H1 (cell line): ENCODE measurements at regions not wholly inside any gene's neighbourhood (a gene's known extent, or its start where the extent isn't known, plus 50 kb on each side); places are given as distances from the start of the nearest gene placed in this dataset.

ENCODE experiments used
- CTCF ChIA-PET: fragments of 300-600 bp; sonication (Branson Sonifier 250); formaldehyde crosslinking; loops from one replicate; lab custom pipeline; 2021; ENCODE audit not compliant: partially characterized antibody; lab: Charles Lee
- POLR2A ChIA-PET: fragments of 300-600 bp; sonication (Branson Sonifier 250); formaldehyde crosslinking; loops from one replicate; lab custom pipeline; 2021; ENCODE audit warnings: inconsistent platforms; ENCODE audit not compliant: partially characterized antibody; lab: Charles Lee
- DNase-seq, 2 experiments: peaks; one replicate each; pipeline versions ENCODE4 v3.0.0 to v3.0.0-alpha.2; 2010 to 2022; ENCODE audit warnings: low spot score in 2 of 2, low read depth in 1 of 2, mixed read lengths in 1 of 2
- FAIRE-seq: peaks from 2 replicates; lab custom pipeline; 2011; peaks lifted over from hg19 to GRCh38; lab: Jason Lieb, UNC
- H2AFZ ChIP-seq: 2 replicates; pipeline ENCODE4 v1.8.1; 2012; ENCODE audit warnings: low read length, inconsistent platforms
- H2AK5ac ChIP-seq: 2 replicates; pipeline ENCODE4 v1.6.1; 2013; ENCODE audit warnings: low read depth, low read length
- H2BK120ac ChIP-seq: replicated peaks from 2 replicates; pipeline ENCODE3; 2013; ENCODE audit warnings: low read depth, low read length, inconsistent platforms
- H2BK12ac ChIP-seq: 2 replicates; pipeline ENCODE4 v1.6.1; 2013; ENCODE audit warnings: low read depth, low read length
- H2BK15ac ChIP-seq: 2 replicates; pipeline ENCODE4 v1.6.1; 2013; ENCODE audit warnings: low read length
- H2BK20ac ChIP-seq: 2 replicates; pipeline ENCODE4 v1.6.1; 2013; ENCODE audit warnings: low read length
- H2BK5ac ChIP-seq: 2 replicates; pipeline ENCODE4 v1.6.1; 2013; ENCODE audit warnings: low read depth, low read length
- H3K14ac ChIP-seq: 2 replicates; pipeline ENCODE4 v1.6.1; 2013; ENCODE audit warnings: inconsistent platforms; ENCODE audit not compliant: insufficient read length
- H3K18ac ChIP-seq: 2 replicates; pipeline ENCODE4 v1.6.1; 2013; ENCODE audit warnings: low read length; ENCODE audit errors: extremely low read depth
- H3K23ac ChIP-seq: 2 replicates; pipeline ENCODE4 v1.6.1; 2013; ENCODE audit warnings: inconsistent platforms; ENCODE audit not compliant: insufficient read length
- H3K23me2 ChIP-seq: 2 replicates; pipeline ENCODE4 v1.6.1; 2013; ENCODE audit warnings: low read depth, low read length
- H3K27ac ChIP-seq: 2 replicates; pipeline ENCODE4 v1.6.1; 2011; ENCODE audit warnings: low read depth, low read length, inconsistent platforms
- H3K27me3 ChIP-seq, 4 experiments: replicated peaks in 1 of 4; 1 replicate in 1 of 4; 2 replicates in 3 of 4; pipeline versions ENCODE4 v1.6.1 to v1.8.1; 2011 to 2013; ENCODE audit warnings: low read length in 3 of 4, mild to moderate bottlenecking in 3 of 4, inconsistent platforms in 2 of 4, mixed read lengths in 2 of 4, moderate library complexity in 1 of 4; ENCODE audit not compliant: control insufficient read depth in 3 of 4, insufficient read depth in 3 of 4; ENCODE audit errors: extremely low read depth in 1 of 4
- H3K36me3 ChIP-seq, 4 experiments: 2 replicates each; pipeline versions ENCODE4 v1.6.1 to v1.8.1; 2011 to 2013; ENCODE audit warnings: mild to moderate bottlenecking in 4 of 4, low read length in 3 of 4, moderate library complexity in 2 of 4, control low read depth in 1 of 4, inconsistent platforms in 1 of 4; ENCODE audit not compliant: insufficient read depth in 4 of 4, control insufficient read depth in 2 of 4
- H3K4ac ChIP-seq: replicated peaks from 2 replicates; pipeline ENCODE3; 2013; ENCODE audit warnings: low read length, low read depth, mixed read lengths, inconsistent platforms; ENCODE audit not compliant: insufficient read length
- H3K4me1 ChIP-seq, 4 experiments: replicated peaks in 1 of 4; 1 replicate in 1 of 4; 2 replicates in 3 of 4; pipeline versions ENCODE4 v1.6.1 to v1.8.1; 2011 to 2013; ENCODE audit warnings: low read length in 3 of 4, inconsistent platforms in 2 of 4, mixed read lengths in 1 of 4; ENCODE audit not compliant: insufficient read depth in 4 of 4, control insufficient read depth in 3 of 4
- H3K4me2 ChIP-seq, 2 experiments: 2 replicates each; pipeline versions ENCODE4 v1.6.1 to v1.8.1; 2011 to 2013; ENCODE audit warnings: low read depth in 2 of 2, low read length in 2 of 2, control low read depth in 1 of 2, inconsistent platforms in 1 of 2, mild to moderate bottlenecking in 1 of 2; ENCODE audit not compliant: insufficient read depth in 1 of 2
- H3K4me3 ChIP-seq, 4 experiments: fragments of 200-600, 300-600 bp in 1 of 4; sonication (generic), shearing (Covaris generic), sonication (Bioruptor Twin) in 1 of 4; 2 replicates each; pipeline versions ENCODE4 v1.5.1 to v1.8.1; 2011 to 2016; ENCODE audit warnings: low read length in 4 of 4, low read depth in 3 of 4, control low read depth in 2 of 4, inconsistent platforms in 2 of 4, mild to moderate bottlenecking in 2 of 4, mixed read lengths in 1 of 4, moderate library complexity in 1 of 4; ENCODE audit not compliant: insufficient read depth in 2 of 4; ENCODE audit errors: extremely low read depth in 1 of 4
- H3K56ac ChIP-seq: replicated peaks from 2 replicates; pipeline ENCODE3; 2013; ENCODE audit warnings: low read depth, mild to moderate bottlenecking, mixed read lengths, low read length, inconsistent platforms; ENCODE audit not compliant: insufficient read length
- H3K79me1 ChIP-seq: 2 replicates; pipeline ENCODE4 v1.6.1; 2013; ENCODE audit warnings: low read depth, low read length, control low read depth
- H3K79me2 ChIP-seq, 2 experiments: 2 replicates each; pipeline versions ENCODE4 v1.6.1 to v1.8.1; 2012 to 2013; ENCODE audit warnings: low read length in 2 of 2, mild to moderate bottlenecking in 2 of 2, inconsistent platforms in 1 of 2; ENCODE audit not compliant: insufficient read depth in 2 of 2, control insufficient read depth in 1 of 2
- H3K9ac ChIP-seq, 4 experiments: replicated peaks in 1 of 4; 1 replicate in 1 of 4; 2 replicates in 3 of 4; pipeline versions ENCODE4 v1.6.1 to v1.8.1; 2011 to 2013; ENCODE audit warnings: low read depth in 3 of 4, low read length in 3 of 4, control low read depth in 2 of 4, mild to moderate bottlenecking in 2 of 4, moderate library complexity in 2 of 4, inconsistent platforms in 1 of 4; ENCODE audit errors: extremely low read depth in 1 of 4
- H3K9me3 ChIP-seq, 2 experiments: 2 replicates each; pipeline versions ENCODE4 v1.6.1 to v1.8.1; 2012 to 2013; ENCODE audit warnings: mild to moderate bottlenecking in 2 of 2, moderate library complexity in 2 of 2, control low read depth in 1 of 2, inconsistent platforms in 1 of 2, low read depth in 1 of 2, low read length in 1 of 2, mixed read lengths in 1 of 2; ENCODE audit not compliant: insufficient read depth in 2 of 2
- H4K20me1 ChIP-seq, 2 experiments: replicated peaks in 1 of 2; 2 replicates each; pipeline versions ENCODE3 to v1.8.1; 2011 to 2013; ENCODE audit warnings: inconsistent platforms in 2 of 2, low read length in 2 of 2, mild to moderate bottlenecking in 1 of 2; ENCODE audit not compliant: insufficient read depth in 2 of 2, control insufficient read depth in 1 of 2
- H4K5ac ChIP-seq: 2 replicates; pipeline ENCODE4 v1.6.1; 2013; ENCODE audit warnings: low read length, low read depth, mixed read lengths, inconsistent platforms; ENCODE audit not compliant: insufficient read length
- H4K8ac ChIP-seq: 2 replicates; pipeline ENCODE4 v1.8.0; 2013; ENCODE audit warnings: mild to moderate bottlenecking, moderate library complexity, low read length, inconsistent platforms; ENCODE audit not compliant: insufficient read depth; ENCODE audit errors: extremely low read depth
- H4K91ac ChIP-seq: replicated peaks from 2 replicates; pipeline ENCODE3; 2013; ENCODE audit warnings: low read length, mixed read lengths, inconsistent platforms; ENCODE audit not compliant: insufficient read length
- CHD2 ChIP-seq: IDR thresholded peaks from 2 replicates; pipeline ENCODE4 v1.6.1; 2012; ENCODE audit warnings: low read length, improper control_type of control experiment
- KDM5A ChIP-seq: fragments of 200-600 bp; IDR thresholded peaks from 2 replicates; pipeline ENCODE4 v1.7.1; 2012; ENCODE audit warnings: mild to moderate bottlenecking, low read length, inconsistent platforms, mixed read lengths
- WGBS, 2 experiments: shearing (Covaris generic) in 1 of 2; methylation state at CpG; one replicate each; pipeline versions ENCODE4 v1.1.6 to v1.1.7; 2013 to 2015; ENCODE audit warnings: low lambda C conversion rate in 2 of 2, mixed read lengths in 2 of 2, inconsistent platforms in 1 of 2, low coverage in 1 of 2, missing lambda C conversion rate in 1 of 2; ENCODE audit not compliant: insufficient replicate concordance in 2 of 2, insufficient coverage in 1 of 2, insufficient read length in 1 of 2; ENCODE audit errors: extremely low coverage in 1 of 2, missing lambda C conversion rate in 1 of 2; 5-methylcytosine and 5-hydroxymethylcytosine counted together

- no peak for TF ChIP-seq KDM5A
- TF ChIP-seq CHD2, result no peak
- Histone ChIP-seq H3K36me3 (no peaks in the 10 kb centered on the region), H3K9me3 (no peaks in the 10 kb centered on the region), H3K23ac (no peak overlapping the region), H3K4me3 (no peak overlapping the region), H3K27me3 (no peaks in the 10 kb centered on the region), H3K4me1 (no peaks in the 10 kb centered on the region), H3K56ac (no peak overlapping the region), H3K79me1 (no peaks in the 10 kb centered on the region), H3K79me2 (no peaks in the 10 kb centered on the region), H3K4me2 (no peak overlapping the region), H2AK5ac (no peak overlapping the region), H4K5ac (no peak overlapping the region), H2BK120ac (no peak overlapping the region), H3K9ac (no peak overlapping the region), H3K27ac (no peak overlapping the region), H4K91ac (no peak overlapping the region), H3K18ac (no peak overlapping the region), H3K23me2 (no peaks in the 10 kb centered on the region), H3K4ac (no peak overlapping the region), H2BK12ac (no peak overlapping the region), H4K20me1 (no peaks in the 10 kb centered on the region), H3K14ac (no peak overlapping the region), H2AFZ (no peak overlapping the region), H4K8ac (no peak overlapping the region), H2BK20ac (no peak overlapping the region), H2BK5ac (no peak overlapping the region), H2BK15ac (no peak overlapping the region)
- FAIRE-seq, result no peak
- ChIA-PET CTCF (no interaction called here), POLR2A (no interaction called here)
- DNase-seq, result no peak
- 86% methylated on average over 2 of the region's 2 CpGs; no CpG with 5 or more reads in 1 of the 2 experiments for WGBS, 2 experiments
These were observed 363.3 kb downstream of the SEMA3D start for GRCh38 chr7:84823530-84823929.
